Endothelial cell of umbilical vein (primary cell): ENCODE measurements at regions not wholly inside any gene's neighbourhood (a gene's known extent, or its start where the extent isn't known, plus 50 kb on each side); places are given as distances from the start of the nearest gene placed in this dataset.

Experiments
- BruUV-seq: library from RNA; stranded (reverse); fragments of 400-500 nt; replicated peaks from 2 replicates; lab custom pipeline; 2021; lab: Mats Ljungman, UMichigan
- CTCF ChIA-PET: fragments of 300-600, 350-600 bp; sonication (Branson Sonifier 250); formaldehyde crosslinking; loops from one replicate; lab custom pipeline; 2021; ENCODE audit warnings: antibody characterized with exemption, inconsistent platforms; lab: Charles Lee
- POLR2A ChIA-PET: fragments of 300-600, 350-600 bp; sonication (Branson Sonifier 250); formaldehyde crosslinking; loops from one replicate; lab custom pipeline; 2021; ENCODE audit warnings: antibody characterized with exemption, inconsistent platforms; lab: Charles Lee
- DNase-seq: peaks from one replicate; pipeline ENCODE4 v3.0.0-alpha.2; 2011; ENCODE audit warnings: low read depth, low spot score
- FAIRE-seq: peaks from 2 replicates; lab custom pipeline; 2011; peaks lifted over from hg19 to GRCh38; lab: Jason Lieb, UNC
- H2AFZ ChIP-seq: 2 replicates; pipeline ENCODE4 v1.6.0; 2012; ENCODE audit warnings: low read depth, low read length, control low read depth, inconsistent platforms
- H3K27ac ChIP-seq: 2 replicates; pipeline ENCODE4 v1.5.1; 2011; ENCODE audit warnings: low read depth, mild to moderate bottlenecking, control low read depth, low read length, moderate library complexity; ENCODE audit not compliant: insufficient read depth
- H3K27me3 ChIP-seq, 2 experiments: 2 replicates each; pipeline versions ENCODE4 v1.6.0 to v1.6.1; 2011; ENCODE audit warnings: low read length in 2 of 2, mixed read lengths in 1 of 2; ENCODE audit not compliant: control insufficient read depth in 2 of 2, insufficient read depth in 2 of 2
- H3K36me3 ChIP-seq, 2 experiments: 2 replicates in 1 of 2; 3 replicates in 1 of 2; pipeline ENCODE4 v1.5.1; 2011; ENCODE audit warnings: low read length in 2 of 2, mild to moderate bottlenecking in 1 of 2, moderate library complexity in 1 of 2; ENCODE audit not compliant: control insufficient read depth in 2 of 2, insufficient read depth in 2 of 2; ENCODE audit errors: extremely low read depth in 1 of 2
- H3K4me1 ChIP-seq: 3 replicates; pipeline ENCODE4 v1.5.1; 2011; ENCODE audit warnings: mild to moderate bottlenecking, low read length; ENCODE audit not compliant: control insufficient read depth, insufficient read depth; ENCODE audit errors: extremely low read depth
- H3K4me2 ChIP-seq: 2 replicates; pipeline ENCODE4 v1.6.1; 2011; ENCODE audit warnings: low read length, control low read depth, mixed read lengths; ENCODE audit not compliant: insufficient read depth
- H3K4me3 ChIP-seq, 3 experiments: fragments of 200-600 bp in 1 of 3; sonication (generic), shearing (Covaris generic) in 1 of 3; replicated peaks in 1 of 3; 2 replicates each; pipeline ENCODE4 v1.5.1; 2011 to 2016; ENCODE audit warnings: control low read depth in 3 of 3, low read length in 3 of 3, mild to moderate bottlenecking in 2 of 3, inconsistent platforms in 1 of 3, low read depth in 1 of 3, moderate library complexity in 1 of 3; ENCODE audit not compliant: insufficient read depth in 1 of 3
- H3K79me2 ChIP-seq: 2 replicates; pipeline ENCODE4 v1.6.0; 2012; ENCODE audit warnings: low read length, inconsistent platforms; ENCODE audit not compliant: control insufficient read depth, insufficient read depth
- H3K9ac ChIP-seq: replicated peaks from 2 replicates; pipeline ENCODE3; 2011; ENCODE audit warnings: low read length, control low read depth; ENCODE audit not compliant: insufficient read depth; ENCODE audit errors: extremely low read depth
- H3K9me1 ChIP-seq: replicated peaks from 3 replicates; pipeline ENCODE4 v1.6.0; 2011; ENCODE audit warnings: mild to moderate bottlenecking, low read length; ENCODE audit not compliant: control insufficient read depth, insufficient read depth; ENCODE audit errors: extremely low read depth
- H3K9me3 ChIP-seq: replicated peaks from 2 replicates; pipeline ENCODE4 v1.5.1; 2012; ENCODE audit warnings: low read length, inconsistent platforms; ENCODE audit not compliant: control insufficient read depth, insufficient read depth
- H4K20me1 ChIP-seq: replicated peaks from 2 replicates; pipeline ENCODE3; 2011; ENCODE audit warnings: mild to moderate bottlenecking, low read length; ENCODE audit not compliant: control insufficient read depth, insufficient read depth; ENCODE audit errors: extremely low read depth
- CTCF ChIP-seq, 2 donors: IDR thresholded peaks; 1 replicate in 1 of 2; 2 replicates in 1 of 2; pipeline ENCODE4 v1.5.1; 2011; ENCODE audit warnings: low read length in 2 of 2, mild to moderate bottlenecking in 2 of 2, moderate library complexity in 2 of 2, control low read depth in 1 of 2, inconsistent platforms in 1 of 2, low read depth in 1 of 2; ENCODE audit not compliant: insufficient read depth in 1 of 2; ENCODE audit errors: extremely low read depth in 1 of 2
- EZH2 ChIP-seq: IDR thresholded peaks from 2 replicates; pipeline ENCODE4 v1.6.1; 2012; ENCODE audit warnings: borderline replicate concordance, low read depth, mild to moderate bottlenecking, moderate library complexity, low read length, inconsistent platforms; ENCODE audit not compliant: severe bottlenecking
- FOS ChIP-seq: IDR thresholded peaks from 2 replicates; pipeline ENCODE4 v1.6.1; 2011; ENCODE audit warnings: mild to moderate bottlenecking, low read length, moderate library complexity, borderline replicate concordance; ENCODE audit not compliant: insufficient read depth
- GATA2 ChIP-seq: IDR thresholded peaks from 2 replicates; pipeline ENCODE4 v1.7.0; 2011; ENCODE audit warnings: low read depth, mild to moderate bottlenecking, moderate library complexity, mixed read lengths, low read length; ENCODE audit not compliant: insufficient read length, insufficient read depth
- JUN ChIP-seq: IDR thresholded peaks from 2 replicates; pipeline ENCODE4 v1.6.1; 2011; ENCODE audit warnings: borderline replicate concordance, low read depth; ENCODE audit not compliant: insufficient read length, insufficient read depth
- MAX ChIP-seq: IDR thresholded peaks from 2 replicates; pipeline ENCODE4 v1.6.1; 2011; ENCODE audit not compliant: insufficient read depth, insufficient read length
- MYC ChIP-seq: IDR thresholded peaks from one replicate; pipeline ENCODE4 v1.6.1; 2011; ENCODE audit warnings: mild to moderate bottlenecking, low read depth, low read length
- POLR2A ChIP-seq: IDR thresholded peaks from 2 replicates; pipeline ENCODE4 v1.6.1; 2012; ENCODE audit warnings: low read depth, mild to moderate bottlenecking, control low read depth, low read length
- POLR2AphosphoS5 ChIP-seq: IDR thresholded peaks from 2 replicates; pipeline ENCODE4 v1.6.1; 2012; ENCODE audit warnings: low read depth, mild to moderate bottlenecking, control low read depth, low read length, moderate library complexity; ENCODE audit not compliant: insufficient read depth
- dilution Hi-C: fragments of 300-500 bp; cut with MboI; formaldehyde crosslinking; loops from one replicate; pipeline ENCODE4 v1.15.0; 2019; ENCODE audit warnings: low sequenced_read_pairs; ENCODE audit not compliant: extremely low pct_ligation_motif_present
- intact Hi-C: fragments of 100-400 bp; cut with micrococcal nuclease; formaldehyde crosslinking; loops from one replicate; pipeline ENCODE4 v1.10.0; 2022

GRCh38 chr16:58855291-58855863, 121.3 kb upstream of the GOT2 start:
- FAIRE-seq (no peak), DNase-seq (no peak)
- Histone ChIP-seq H3K9me3 (no peaks in the 10 kb centered on the region), H3K27ac (no peak overlapping the region), H3K9me1 (no peaks in the 10 kb centered on the region), H3K4me3 (no peak overlapping the region), H3K9ac (no peak overlapping the region), H4K20me1 (no peaks in the 10 kb centered on the region), H2AFZ (no peak overlapping the region), H3K79me2 (no peaks in the 10 kb centered on the region), H3K36me3 (no peaks in the 10 kb centered on the region), H3K4me2 (no peak overlapping the region), H3K27me3 (no peaks in the 10 kb centered on the region), H3K4me1 (no peaks in the 10 kb centered on the region)
- CTCF ChIA-PET = interaction anchor here (0.8 kb wide), 1 partner anchor 11 kb away, joined by 3 read pairs; no protein-coding TSS in a partner anchor
- POLR2A ChIA-PET = no interaction called here
- dilution Hi-C loops = no loop called here
- intact Hi-C loops = no loop called here
- no TSS peak for BruUV-seq
- no peak for TF ChIP-seq POLR2AphosphoS5
- no peak for TF ChIP-seq EZH2
- no peak for TF ChIP-seq MYC
- TF ChIP-seq FOS = no peak
- no peak for TF ChIP-seq POLR2A
- no peak for TF ChIP-seq JUN
- TF ChIP-seq GATA2 = no peak
- TF ChIP-seq CTCF (IDR thresholded peaks at IDR 0.05; ENCODE audit: extremely low read depth in 1 of 2, insufficient read depth in 1 of 2, low read depth in 1 of 2, low read length in 2 of 2) = no peak
- TF ChIP-seq MAX = no peak
